Testis (tissue), 2 donors: ENCODE measurements at regions not wholly inside any gene's neighbourhood (a gene's known extent, or its start where the extent isn't known, plus 50 kb on each side); places are given as distances from the start of the nearest gene placed in this dataset.

ENCODE experiments used
- DNase-seq: peaks from one replicate; pipeline ENCODE4 v3.0.0-alpha.2; 2019
- H3K27ac ChIP-seq, 2 donors: fragments of 200-600 bp; sonication (generic); one replicate each; pipeline ENCODE4 v1.5.1; 2019
- H3K27me3 ChIP-seq: fragments of 200-600 bp; sonication (generic); one replicate; pipeline ENCODE4 v1.5.1; 2019
- H3K36me3 ChIP-seq: fragments of 200-600 bp; sonication (generic); one replicate; pipeline ENCODE4 v1.5.1; 2017; ENCODE audit warnings: low read depth; ENCODE audit errors: missing control alignments
- H3K4me1 ChIP-seq: fragments of 200-600 bp; sonication (generic); one replicate; pipeline ENCODE4 v1.5.1; 2019
- H3K4me3 ChIP-seq, 2 donors: fragments of 200-600 bp; sonication (generic); one replicate each; pipeline ENCODE4 v1.5.1; 2017 to 2019
- H3K9me3 ChIP-seq: fragments of 200-600 bp; sonication (generic); one replicate; pipeline ENCODE4 v1.5.1; 2017
- CTCF ChIP-seq, 3 experiments: fragments of 450-650 bp in 2 of 3; fragments of 200-600 bp in 1 of 3; sonication (generic) in 1 of 3; IDR thresholded peaks; one replicate each; pipeline ENCODE4 v1.5.1; 2016 to 2019; ENCODE audit warnings: antibody characterized with exemption in 3 of 3, mild to moderate bottlenecking in 2 of 3, moderate library complexity in 1 of 3
- POLR2A ChIP-seq: fragments of 450-650 bp; IDR thresholded peaks from one replicate; pipeline ENCODE4 v1.6.1; 2017; ENCODE audit warnings: antibody characterized with exemption, mild to moderate bottlenecking, moderate library complexity
- WGBS, 2 donors: methylation state at CpG; one replicate each; pipeline ENCODE4 v1.1.5; 2018; 5-methylcytosine and 5-hydroxymethylcytosine counted together
- intact Hi-C: fragments of 100-400 bp; cut with DNase I; formaldehyde crosslinking; loops from one replicate; pipeline ENCODE4 v1.15.1; 2023; ENCODE audit warnings: low total_unique reads

GRCh38 chr7:115638853-115639252 is 391.7 kb downstream of the TFEC start:
- H3K4me1 ChIP-seq: no peaks in the 10 kb centered on the region
- no peak overlapping the region for H3K4me3 ChIP-seq
- no peaks in the 10 kb centered on the region for H3K36me3 ChIP-seq
- no peak for DNase-seq
- TF ChIP-seq POLR2A (no peak), CTCF (IDR thresholded peaks at IDR 0.05) (no peak)
- no peaks in the 10 kb centered on the region for H3K27me3 ChIP-seq
- intact Hi-C loops: no loop called here
- H3K27ac ChIP-seq: no peak overlapping the region
- H3K9me3 ChIP-seq: no peaks in the 10 kb centered on the region
- 92% methylated on average over 4 of the region's 4 CpGs for WGBS, 2 donors

- intact Hi-C loops: no loop called here
- Histone ChIP-seq H3K4me1 (no peaks in the 10 kb centered on the region), H3K27ac (no peak overlapping the region)
Observed at GRCh38 chr7:115637128-115637527, 393.4 kb downstream of the TFEC start.

GRCh38 chr7:115635876-115636275 is 394.7 kb downstream of the TFEC start:
- DNase-seq: no peak
- no peak for TF ChIP-seq CTCF (IDR thresholded peaks at IDR 0.05)
- no peak for TF ChIP-seq POLR2A
- intact Hi-C loops: no loop called here
- Histone ChIP-seq H3K36me3 (no peaks in the 10 kb centered on the region), H3K4me3 (no peak overlapping the region), H3K27ac (no peak overlapping the region), H3K4me1 (no peaks in the 10 kb centered on the region), H3K27me3 (no peaks in the 10 kb centered on the region), H3K9me3 (no peaks in the 10 kb centered on the region)
- WGBS, 2 donors: 75 to 83% methylated on average over 6 of the region's 6 CpGs

More at GRCh38 chr7:115637128-115637527, 393.4 kb downstream of the TFEC start:
- H3K36me3 ChIP-seq: no peaks in the 10 kb centered on the region
- TF ChIP-seq POLR2A (no peak), CTCF (IDR thresholded peaks at IDR 0.05) (no peak)
- H3K4me3 ChIP-seq: no peak overlapping the region
- H3K27me3 ChIP-seq: no peaks in the 10 kb centered on the region
- WGBS, 2 donors: 58 to 61% methylated on average over 2 of the region's 2 CpGs
- DNase-seq: no peak
- no peaks in the 10 kb centered on the region for H3K9me3 ChIP-seq

- DNase-seq: no peak
- TF ChIP-seq POLR2A: no peak
- TF ChIP-seq CTCF (IDR thresholded peaks at IDR 0.05): no peak
- Histone ChIP-seq H3K27ac (no peak overlapping the region), H3K4me1 (no peaks in the 10 kb centered on the region), H3K9me3 (no peaks in the 10 kb centered on the region), H3K4me3 (no peak overlapping the region), H3K27me3 (no peaks in the 10 kb centered on the region), H3K36me3 (no peaks in the 10 kb centered on the region)
- intact Hi-C loops: no loop called here
- 45 to 85% methylated on average over 1 of the region's 1 CpG for WGBS, 2 donors
Observed at GRCh38 chr7:115635376-115635775, 395.2 kb downstream of the TFEC start.

- Histone ChIP-seq H3K9me3 (no peaks in the 10 kb centered on the region), H3K27ac (no peak overlapping the region), H3K36me3 (no peaks in the 10 kb centered on the region), H3K4me1 (no peaks in the 10 kb centered on the region), H3K27me3 (no peaks in the 10 kb centered on the region), H3K4me3 (no peak overlapping the region)
- 40 to 42% methylated on average over 4 of the region's 4 CpGs for WGBS, 2 donors
- no peak for DNase-seq
- TF ChIP-seq CTCF (IDR thresholded peaks at IDR 0.05) (no peak), POLR2A (no peak)
- intact Hi-C loops: no loop called here
Observed at GRCh38 chr7:115634633-115635032, 395.9 kb downstream of the TFEC start.
